B cell (primary cell): ENCODE measurements at regions not wholly inside any gene's neighbourhood (a gene's known extent, or its start where the extent isn't known, plus 50 kb on each side); places are given as distances from the start of the nearest gene placed in this dataset.

Source experiments
- CTCF ChIP-seq: fragments of 200-600 bp; IDR thresholded peaks from one replicate; pipeline ENCODE4 v1.8.0; 2022; ENCODE audit warnings: antibody characterized with exemption, mild to moderate bottlenecking
- EZH2 ChIP-seq: IDR thresholded peaks from 2 replicates; pipeline ENCODE4 v1.6.1; 2012; ENCODE audit warnings: borderline replicate concordance, low read depth, mild to moderate bottlenecking, moderate library complexity, low read length; ENCODE audit not compliant: insufficient read depth, poor library complexity, severe bottlenecking

DNA sequence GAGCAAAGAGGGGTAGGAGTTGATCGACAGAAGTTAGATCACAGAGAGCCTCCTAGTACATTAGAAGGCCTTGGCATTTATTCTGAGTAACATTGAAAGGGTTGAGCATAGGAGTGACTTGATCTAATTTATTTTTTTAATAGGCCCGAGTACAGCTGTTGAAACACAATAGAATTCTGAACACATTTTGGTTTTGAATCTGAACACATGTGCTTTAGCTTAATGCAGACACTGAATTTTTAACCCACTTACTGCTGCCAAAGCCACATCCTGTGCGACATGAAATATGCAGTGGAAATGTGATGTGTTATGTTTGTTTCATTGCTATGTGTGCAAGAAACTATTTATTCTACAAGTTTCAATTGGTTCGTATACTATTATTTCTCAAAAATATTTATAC, 1505.9 kb downstream of the PCDH9 start:
- TF ChIP-seq CTCF (no peak), EZH2 (no peak)
